Astrocyte (in vitro differentiated cells and primary cell): ENCODE measurements at regions not wholly inside any gene's neighbourhood (a gene's known extent, or its start where the extent isn't known, plus 50 kb on each side); places are given as distances from the start of the nearest gene placed in this dataset.

Experiments
- DNase-seq: peaks from one replicate; pipeline ENCODE4 v3.0.0-alpha.2; 2010; ENCODE audit warnings: low read depth
- FAIRE-seq: peaks from 2 replicates; lab custom pipeline; 2011; peaks lifted over from hg19 to GRCh38; lab: Jason Lieb, UNC
- H2AFZ ChIP-seq: 2 replicates; pipeline ENCODE4 v1.6.0; 2012; ENCODE audit warnings: low read depth, low read length, inconsistent platforms
- H3K27ac ChIP-seq: 2 replicates; pipeline ENCODE4 v1.5.1; 2011; ENCODE audit warnings: low read depth, low read length, inconsistent platforms
- H3K27me3 ChIP-seq: 2 replicates; pipeline ENCODE4 v1.6.0; 2011; ENCODE audit warnings: low read length, inconsistent platforms; ENCODE audit not compliant: insufficient read depth
- H3K36me3 ChIP-seq: 2 replicates; pipeline ENCODE4 v1.5.1; 2011; ENCODE audit warnings: low read length, inconsistent platforms; ENCODE audit not compliant: insufficient read depth
- H3K4me1 ChIP-seq: 2 replicates; pipeline ENCODE4 v1.5.1; 2011; ENCODE audit warnings: low read length, inconsistent platforms; ENCODE audit not compliant: insufficient read depth
- H3K4me2 ChIP-seq: 2 replicates; pipeline ENCODE4 v1.6.0; 2012; ENCODE audit warnings: low read length, inconsistent platforms
- H3K4me3 ChIP-seq: 2 replicates; pipeline ENCODE4 v1.5.1; 2011; ENCODE audit warnings: low read depth, mild to moderate bottlenecking, low read length, inconsistent platforms; ENCODE audit not compliant: insufficient read depth
- H3K79me2 ChIP-seq: 2 replicates; pipeline ENCODE4 v1.6.0; 2012; ENCODE audit warnings: mild to moderate bottlenecking, low read length, inconsistent platforms; ENCODE audit not compliant: insufficient read depth
- H3K9ac ChIP-seq: 2 replicates; pipeline ENCODE4 v1.6.0; 2012; ENCODE audit warnings: mild to moderate bottlenecking, low read length, inconsistent platforms
- H3K9me3 ChIP-seq: 2 replicates; pipeline ENCODE4 v1.5.1; 2012; ENCODE audit warnings: low read depth, mild to moderate bottlenecking, low read length, inconsistent platforms; ENCODE audit not compliant: insufficient read depth
- H4K20me1 ChIP-seq: 2 replicates; pipeline ENCODE4 v1.6.0; 2012; ENCODE audit warnings: low read length, inconsistent platforms; ENCODE audit not compliant: insufficient read depth
- H3K27ac Mint-ChIP-seq: one replicate; pipeline ENCODE4 v1.8.0; 2021; ENCODE audit warnings: mild to moderate bottlenecking, mixed read lengths; ENCODE audit not compliant: unreplicated experiment
- H3K27me3 Mint-ChIP-seq: one replicate; pipeline ENCODE4 v1.8.0; 2021; ENCODE audit warnings: low read depth, mixed read lengths; ENCODE audit not compliant: unreplicated experiment
- H3K36me3 Mint-ChIP-seq: one replicate; pipeline ENCODE4 v1.8.0; 2021; ENCODE audit warnings: low read depth, mixed read lengths; ENCODE audit not compliant: unreplicated experiment
- H3K4me1 Mint-ChIP-seq: one replicate; pipeline ENCODE4 v1.8.0; 2021; ENCODE audit warnings: low read depth, mixed read lengths; ENCODE audit not compliant: unreplicated experiment
- H3K4me3 Mint-ChIP-seq: one replicate; pipeline ENCODE4 v1.8.0; 2021; ENCODE audit warnings: mild to moderate bottlenecking, moderate library complexity, mixed read lengths; ENCODE audit not compliant: unreplicated experiment
- H3K9me3 Mint-ChIP-seq: one replicate; pipeline ENCODE4 v1.8.0; 2021; ENCODE audit warnings: mild to moderate bottlenecking, mixed read lengths; ENCODE audit not compliant: unreplicated experiment
- CTCF ChIP-seq: IDR thresholded peaks from 2 replicates; pipeline ENCODE4 v1.5.1; 2011; ENCODE audit warnings: low read depth, mild to moderate bottlenecking, inconsistent platforms, low read length, moderate library complexity; ENCODE audit not compliant: insufficient read depth
- EZH2 ChIP-seq: IDR thresholded peaks from 2 replicates; pipeline ENCODE4 v1.6.1; 2012; ENCODE audit warnings: mild to moderate bottlenecking, low read length, inconsistent platforms; ENCODE audit not compliant: insufficient read depth

DNA sequence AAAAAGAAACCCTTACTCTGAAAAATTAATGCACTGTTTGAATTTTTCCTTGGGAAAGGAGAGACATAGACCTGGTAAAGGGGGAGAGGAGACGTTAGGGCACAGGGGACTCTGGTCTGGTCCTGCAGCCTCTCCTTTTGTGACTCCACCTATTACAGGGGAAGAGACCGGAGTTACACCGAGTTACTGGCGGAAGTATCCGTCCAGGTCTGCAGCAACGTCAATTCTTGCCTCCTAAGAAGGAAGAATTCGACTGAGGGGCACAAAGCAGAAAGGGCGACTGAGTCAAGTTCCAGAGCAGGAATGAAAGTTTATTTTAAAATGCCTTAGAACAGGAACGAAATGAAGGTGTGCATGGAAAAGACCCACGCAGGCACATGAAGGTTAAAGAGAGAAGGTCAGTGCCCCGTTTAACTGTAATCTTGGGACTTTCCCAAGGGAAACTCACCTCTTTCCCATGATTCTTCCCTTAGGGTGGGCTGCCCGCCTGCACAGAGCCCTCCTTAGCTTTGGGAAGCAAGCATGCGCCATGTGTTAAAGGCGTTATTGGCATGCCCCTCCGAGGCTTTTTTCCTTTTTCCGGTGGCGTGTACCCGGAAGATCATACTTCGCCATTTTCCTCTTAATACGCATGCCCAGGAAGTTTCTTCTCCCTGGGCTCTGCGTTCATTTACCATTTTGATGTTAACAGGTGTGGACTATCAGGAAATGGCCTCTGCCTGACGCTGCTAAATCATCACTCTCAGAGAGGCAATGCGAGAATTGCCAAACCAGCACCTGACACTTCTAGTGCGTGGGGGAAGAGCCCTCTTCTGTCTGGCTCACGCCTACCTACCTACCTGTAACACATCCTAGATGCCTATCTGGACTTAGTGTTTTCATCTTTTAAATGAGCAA is 409.6 kb upstream of the PAPPA start:
- H4K20me1 ChIP-seq, result no peaks in the 10 kb centered on the region
- peaks cover 7% of the 10 kb centered on the region for H3K4me1 ChIP-seq
- no peaks in the 10 kb centered on the region for H3K9me3 ChIP-seq
- DNase-seq, result no peak
- H3K36me3 Mint-ChIP-seq, result no peaks in the 10 kb centered on the region
- no peak overlapping the region for H3K4me3 ChIP-seq
- no peak overlapping the region for H3K9ac ChIP-seq
- no peaks in the 10 kb centered on the region for H3K27me3 ChIP-seq
- no peak overlapping the region for H3K4me3 Mint-ChIP-seq
- no peak overlapping the region for H2AFZ ChIP-seq
- no peaks in the 10 kb centered on the region for H3K9me3 Mint-ChIP-seq
- no peak overlapping the region for H3K27ac Mint-ChIP-seq
- TF ChIP-seq EZH2 (no peak), CTCF (no peak)
- H3K27me3 Mint-ChIP-seq, result peaks cover 1% of the 10 kb centered on the region
- no peak overlapping the region for H3K4me2 ChIP-seq
- H3K4me1 Mint-ChIP-seq, result peaks cover 9% of the 10 kb centered on the region
- H3K79me2 ChIP-seq, result no peaks in the 10 kb centered on the region
- H3K36me3 ChIP-seq, result no peaks in the 10 kb centered on the region
- no peak overlapping the region for H3K27ac ChIP-seq
- FAIRE-seq, result no peak

DNA sequence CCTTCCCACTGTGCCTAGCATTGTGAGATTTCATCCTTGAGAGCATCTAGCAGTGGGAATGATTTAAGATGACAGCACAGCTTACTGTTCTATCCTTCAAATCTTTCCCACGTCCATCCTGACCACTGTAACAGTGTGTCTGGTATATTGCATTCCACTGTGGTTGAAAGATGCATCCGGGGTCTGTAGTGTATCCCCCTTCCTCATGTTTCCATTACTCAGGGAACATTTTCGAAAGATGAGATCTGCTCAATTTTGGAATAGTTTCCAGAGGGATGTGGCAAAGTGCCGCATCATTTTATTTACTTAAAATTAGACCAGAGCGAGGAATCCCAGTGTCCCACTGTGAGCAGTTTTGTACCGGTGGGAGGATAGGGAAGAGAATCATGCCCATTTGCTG is 407.1 kb upstream of the PAPPA start:
- DNase-seq, result peak; percentile 43
- Histone ChIP-seq H2AFZ (no peak overlapping the region), H3K4me1 (peaks cover 7% of the 10 kb centered on the region), H3K4me3 (no peak overlapping the region), H3K79me2 (no peaks in the 10 kb centered on the region), H3K27me3 (no peaks in the 10 kb centered on the region), H3K9ac (peak overlapping the region; percentile 64), H4K20me1 (no peaks in the 10 kb centered on the region), H3K36me3 (no peaks in the 10 kb centered on the region), H3K4me2 (no peak overlapping the region), H3K27ac (peak overlapping the region; percentile 69), H3K9me3 (no peaks in the 10 kb centered on the region)
- TF ChIP-seq EZH2, result no peak
- no peak for TF ChIP-seq CTCF
- Mint-ChIP-seq H3K4me3 (no peak overlapping the region), H3K27me3 (peaks cover 1% of the 10 kb centered on the region), H3K4me1 (peaks cover 9% of the 10 kb centered on the region), H3K36me3 (no peaks in the 10 kb centered on the region), H3K27ac (peak overlapping the region; percentile 80), H3K9me3 (no peaks in the 10 kb centered on the region)
- no peak for FAIRE-seq

GRCh38 chr9:115747731-115748130 is 405.9 kb upstream of the PAPPA start:
- H3K27me3 ChIP-seq, result no peaks in the 10 kb centered on the region
- H3K4me3 ChIP-seq, result no peak overlapping the region
- no peaks in the 10 kb centered on the region for H3K79me2 ChIP-seq
- no peaks in the 10 kb centered on the region for H3K27me3 Mint-ChIP-seq
- no peaks in the 10 kb centered on the region for H3K36me3 Mint-ChIP-seq
- no peak overlapping the region for H3K4me2 ChIP-seq
- H3K9ac ChIP-seq, result no peak overlapping the region
- H3K4me3 Mint-ChIP-seq, result no peak overlapping the region
- H3K27ac ChIP-seq, result no peak overlapping the region
- H2AFZ ChIP-seq, result no peak overlapping the region
- FAIRE-seq (no peak), DNase-seq (no peak)
- peaks cover 7% of the 10 kb centered on the region for H3K4me1 ChIP-seq
- TF ChIP-seq CTCF, result no peak
- no peak for TF ChIP-seq EZH2
- H3K36me3 ChIP-seq, result no peaks in the 10 kb centered on the region
- no peaks in the 10 kb centered on the region for H4K20me1 ChIP-seq
- no peaks in the 10 kb centered on the region for H3K9me3 Mint-ChIP-seq
- peaks cover 9% of the 10 kb centered on the region for H3K4me1 Mint-ChIP-seq
- no peak overlapping the region for H3K27ac Mint-ChIP-seq
- no peaks in the 10 kb centered on the region for H3K9me3 ChIP-seq
